Lung (tissue), 11 donors: ENCODE measurements at regions not wholly inside any gene's neighbourhood (a gene's known extent, or its start where the extent isn't known, plus 50 kb on each side); places are given as distances from the start of the nearest gene placed in this dataset.

Source experiments
- ATAC-seq: fragments of 200-7000 bp; cut with Tn5 transposase; one replicate; pipeline ENCODE4 v1.9.1; 2020; ENCODE audit warnings: moderate number of reproducible peaks; ENCODE audit not compliant: insufficient read depth, low FRiP score
- DNase-seq, 3 donors: peaks; one replicate each; pipeline ENCODE4 v3.0.0-alpha.2; 2013 to 2017
- H3K27ac ChIP-seq, 2 donors: one replicate each; pipeline ENCODE4 v1.5.1; 2013; ENCODE audit warnings: mild to moderate bottlenecking in 2 of 2, moderate library complexity in 2 of 2, control low read depth in 1 of 2, inconsistent platforms in 1 of 2, low read depth in 1 of 2, low read length in 1 of 2
- H3K27me3 ChIP-seq, 3 donors: one replicate each; pipeline ENCODE4 v1.5.1; 2013; ENCODE audit warnings: low read length in 2 of 3; ENCODE audit not compliant: control insufficient read depth in 3 of 3, insufficient read depth in 3 of 3
- H3K36me3 ChIP-seq, 4 donors: one replicate each; pipeline ENCODE4 v1.5.1; 2013; ENCODE audit warnings: low read length in 4 of 4, mild to moderate bottlenecking in 1 of 4, moderate library complexity in 1 of 4; ENCODE audit not compliant: control insufficient read depth in 4 of 4, insufficient read depth in 4 of 4
- H3K4me1 ChIP-seq, 5 donors: one replicate each; pipeline ENCODE4 v1.5.1; 2013; ENCODE audit warnings: low read length in 5 of 5, mild to moderate bottlenecking in 2 of 5, moderate library complexity in 1 of 5; ENCODE audit not compliant: control insufficient read depth in 5 of 5, insufficient read depth in 5 of 5
- H3K4me3 ChIP-seq: one replicate; pipeline ENCODE4 v1.5.1; 2013; ENCODE audit warnings: mild to moderate bottlenecking, control low read depth, moderate library complexity
- H3K9ac ChIP-seq, 2 donors: one replicate each; pipeline ENCODE4 v1.5.1; 2013; ENCODE audit warnings: low read length in 2 of 2, control low read depth in 1 of 2; ENCODE audit not compliant: insufficient read depth in 1 of 2
- H3K9me3 ChIP-seq, 4 donors: one replicate each; pipeline ENCODE4 v1.5.1; 2013; ENCODE audit warnings: low read length in 3 of 4, mild to moderate bottlenecking in 1 of 4, moderate library complexity in 1 of 4; ENCODE audit not compliant: control insufficient read depth in 4 of 4, insufficient read depth in 3 of 4
- CTCF ChIP-seq: IDR thresholded peaks from 2 replicates; pipeline ENCODE4 v1.5.1; 2012; ENCODE audit warnings: mild to moderate bottlenecking; ENCODE audit errors: control extremely low read depth, extremely low read depth
- WGBS, 2 donors: extraction: QIAGEN DNeasy Blood & Tissue Kit; methylation state at CpG; one replicate each; pipeline ENCODE4 v1.1.7; 2013; 5-methylcytosine and 5-hydroxymethylcytosine counted together
- donor health status: control.
- donor health status: control.
- donor health status: Bipolar disorder and iron deficiency.
- donor health status: healthy.
- donor health status: DM: yes; HTN: yes; CAD: no.

GRCh38 chr7:155217634-155218033 lies 80.0 kb upstream of the INSIG1 start:
- Histone ChIP-seq H3K27ac (no peak overlapping the region), H3K9ac (no peak overlapping the region), H3K27me3 (peaks cover 0 to 4% (median 0%) of the 10 kb centered on the region in 3 donors), H3K36me3 (no peaks in the 10 kb centered on the region), H3K9me3 (peaks cover 0 to 2% (median 0%) of the 10 kb centered on the region in 4 donors), H3K4me3 (no peak overlapping the region), H3K4me1 (peaks cover 0 to 9% (median 2%) of the 10 kb centered on the region in 5 donors)
- 68 to 78% methylated on average over 2 of the region's 2 CpGs for WGBS, 2 donors
- no peak for DNase-seq
- ATAC-seq = no peak
- no peak for TF ChIP-seq CTCF

- Histone ChIP-seq H3K9ac (no peak overlapping the region), H3K27me3 (peaks cover 0 to 4% (median 0%) of the 10 kb centered on the region in 3 donors), H3K4me3 (no peak overlapping the region), H3K9me3 (peaks cover 0 to 2% (median 0%) of the 10 kb centered on the region in 4 donors), H3K36me3 (no peaks in the 10 kb centered on the region), H3K27ac (no peak overlapping the region), H3K4me1 (peaks cover 0 to 9% (median 2%) of the 10 kb centered on the region in 5 donors)
- TF ChIP-seq CTCF = no peak
- no peak for ATAC-seq
- WGBS, 2 donors = 84 to 87% methylated on average over 20 of the region's 20 CpGs
- no peak for DNase-seq
These were observed 79.2 kb upstream of the INSIG1 start for GRCh38 chr7:155218276-155219153.

- ATAC-seq (no peak), DNase-seq (no peak)
- WGBS, 2 donors = 88 to 95% methylated on average over 15 of the region's 15 CpGs
- Histone ChIP-seq H3K9ac (no peak overlapping the region), H3K36me3 (no peaks in the 10 kb centered on the region), H3K27ac (no peak overlapping the region), H3K4me3 (no peak overlapping the region), H3K4me1 (peaks cover 0 to 7% (median 2%) of the 10 kb centered on the region in 5 donors), H3K27me3 (peaks cover 0 to 4% (median 0%) of the 10 kb centered on the region in 3 donors), H3K9me3 (peaks cover 0 to 2% (median 0%) of the 10 kb centered on the region in 4 donors)
- TF ChIP-seq CTCF = no peak
These were observed 78.5 kb upstream of the INSIG1 start for GRCh38 chr7:155219154-155219531.
